ENCODE measurements at regions not wholly inside any gene's neighbourhood (a gene's known extent, or its start where the extent isn't known, plus 50 kb on each side); places are given as distances from the start of the nearest gene placed in this dataset.

DNA sequence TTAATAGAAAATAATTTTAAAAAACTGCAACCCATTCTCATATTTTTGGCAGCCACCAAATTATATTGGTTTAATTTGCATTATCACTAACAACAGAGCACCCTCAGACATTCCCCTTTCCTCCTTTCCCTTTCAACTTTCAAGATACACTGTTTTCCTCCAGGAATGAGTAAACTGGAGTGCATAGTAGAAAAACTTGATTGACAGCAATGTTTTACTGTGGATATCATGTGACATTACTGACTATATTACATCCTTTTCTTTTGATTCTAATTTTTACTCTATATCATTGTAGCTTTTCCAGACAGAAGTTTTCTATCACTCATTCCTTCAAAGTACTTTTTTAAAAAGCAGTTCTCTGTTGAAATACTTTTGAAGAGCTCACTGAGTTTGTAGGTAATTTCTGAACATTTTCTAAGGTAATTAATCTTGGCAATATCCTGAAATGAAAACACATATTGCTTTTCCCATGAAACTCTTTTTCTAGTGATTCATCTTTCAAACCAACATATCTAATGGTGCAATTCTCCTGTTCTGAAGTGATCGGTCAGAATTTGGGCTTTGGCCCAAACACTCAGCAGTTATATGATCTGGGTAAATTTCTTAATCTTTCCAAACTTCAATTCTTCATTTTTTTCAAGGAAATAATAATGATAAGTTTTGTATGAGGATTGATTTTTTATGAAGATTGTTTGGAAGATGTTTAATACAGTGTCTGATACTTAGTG lies 920.4 kb upstream of the EPHA5 start:
- TF ChIP-seq, protein P1, sequence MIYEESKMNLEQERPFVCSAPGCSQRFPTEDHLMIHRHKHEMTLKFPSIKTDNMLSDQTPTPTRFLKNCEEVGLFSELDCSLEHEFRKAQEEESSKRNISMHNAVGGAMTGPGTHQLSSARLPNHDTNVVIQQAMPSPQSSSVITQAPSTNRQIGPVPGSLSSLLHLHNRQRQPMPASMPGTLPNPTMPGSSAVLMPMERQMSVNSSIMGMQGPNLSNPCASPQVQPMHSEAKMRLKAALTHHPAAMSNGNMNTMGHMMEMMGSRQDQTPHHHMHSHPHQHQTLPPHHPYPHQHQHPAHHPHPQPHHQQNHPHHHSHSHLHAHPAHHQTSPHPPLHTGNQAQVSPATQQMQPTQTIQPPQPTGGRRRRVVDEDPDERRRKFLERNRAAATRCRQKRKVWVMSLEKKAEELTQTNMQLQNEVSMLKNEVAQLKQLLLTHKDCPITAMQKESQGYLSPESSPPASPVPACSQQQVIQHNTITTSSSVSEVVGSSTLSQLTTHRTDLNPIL (CRISPR knock-in tag; IDR thresholded peaks at IDR 0.05; ENCODE audit: low read depth): no peak
- TF ChIP-seq, protein P2, sequence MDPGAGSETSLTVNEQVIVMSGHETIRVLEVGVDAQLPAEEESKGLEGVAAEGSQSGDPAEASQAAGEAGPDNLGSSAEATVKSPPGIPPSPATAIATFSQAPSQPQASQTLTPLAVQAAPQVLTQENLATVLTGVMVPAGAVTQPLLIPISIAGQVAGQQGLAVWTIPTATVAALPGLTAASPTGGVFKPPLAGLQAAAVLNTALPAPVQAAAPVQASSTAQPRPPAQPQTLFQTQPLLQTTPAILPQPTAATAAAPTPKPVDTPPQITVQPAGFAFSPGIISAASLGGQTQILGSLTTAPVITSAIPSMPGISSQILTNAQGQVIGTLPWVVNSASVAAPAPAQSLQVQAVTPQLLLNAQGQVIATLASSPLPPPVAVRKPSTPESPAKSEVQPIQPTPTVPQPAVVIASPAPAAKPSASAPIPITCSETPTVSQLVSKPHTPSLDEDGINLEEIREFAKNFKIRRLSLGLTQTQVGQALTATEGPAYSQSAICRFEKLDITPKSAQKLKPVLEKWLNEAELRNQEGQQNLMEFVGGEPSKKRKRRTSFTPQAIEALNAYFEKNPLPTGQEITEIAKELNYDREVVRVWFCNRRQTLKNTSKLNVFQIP (CRISPR knock-in tag; IDR thresholded peaks at IDR 0.05; ENCODE audit: borderline replicate concordance, low read depth): no peak
- TF ChIP-seq RARB (CRISPR knock-in tag; IDR thresholded peaks at IDR 0.05) (no peak), CSDC2 (CRISPR knock-in tag; IDR thresholded peaks at IDR 0.05) (no peak), ZC3H10 (CRISPR knock-in tag; IDR thresholded peaks at IDR 0.05) (no peak), OSR1 (CRISPR knock-in tag; IDR thresholded peaks at IDR 0.05) (no peak), ZNF565 (CRISPR knock-in tag; conservative IDR thresholded peaks at IDR 0.05; ENCODE audit: low read depth) (no peak), ESRRG (CRISPR knock-in tag; IDR thresholded peaks at IDR 0.05) (no peak), ZFP3 (CRISPR knock-in tag; IDR thresholded peaks at IDR 0.05) (no peak), ZNF70 (CRISPR knock-in tag; IDR thresholded peaks at IDR 0.05) (no peak), BACH2 (CRISPR knock-in tag; IDR thresholded peaks at IDR 0.05; ENCODE audit: borderline replicate concordance) (no peak), TOX (CRISPR knock-in tag; IDR thresholded peaks at IDR 0.05; ENCODE audit: borderline replicate concordance) (no peak), ZNF8 (CRISPR knock-in tag; IDR thresholded peaks at IDR 0.05) (no peak), TCF4 (CRISPR knock-in tag; IDR thresholded peaks at IDR 0.05; ENCODE audit: borderline replicate concordance) (no peak), PPARA (CRISPR knock-in tag; IDR thresholded peaks at IDR 0.05; ENCODE audit: borderline replicate concordance) (no peak)
- TF ChIP-seq, protein P3, sequence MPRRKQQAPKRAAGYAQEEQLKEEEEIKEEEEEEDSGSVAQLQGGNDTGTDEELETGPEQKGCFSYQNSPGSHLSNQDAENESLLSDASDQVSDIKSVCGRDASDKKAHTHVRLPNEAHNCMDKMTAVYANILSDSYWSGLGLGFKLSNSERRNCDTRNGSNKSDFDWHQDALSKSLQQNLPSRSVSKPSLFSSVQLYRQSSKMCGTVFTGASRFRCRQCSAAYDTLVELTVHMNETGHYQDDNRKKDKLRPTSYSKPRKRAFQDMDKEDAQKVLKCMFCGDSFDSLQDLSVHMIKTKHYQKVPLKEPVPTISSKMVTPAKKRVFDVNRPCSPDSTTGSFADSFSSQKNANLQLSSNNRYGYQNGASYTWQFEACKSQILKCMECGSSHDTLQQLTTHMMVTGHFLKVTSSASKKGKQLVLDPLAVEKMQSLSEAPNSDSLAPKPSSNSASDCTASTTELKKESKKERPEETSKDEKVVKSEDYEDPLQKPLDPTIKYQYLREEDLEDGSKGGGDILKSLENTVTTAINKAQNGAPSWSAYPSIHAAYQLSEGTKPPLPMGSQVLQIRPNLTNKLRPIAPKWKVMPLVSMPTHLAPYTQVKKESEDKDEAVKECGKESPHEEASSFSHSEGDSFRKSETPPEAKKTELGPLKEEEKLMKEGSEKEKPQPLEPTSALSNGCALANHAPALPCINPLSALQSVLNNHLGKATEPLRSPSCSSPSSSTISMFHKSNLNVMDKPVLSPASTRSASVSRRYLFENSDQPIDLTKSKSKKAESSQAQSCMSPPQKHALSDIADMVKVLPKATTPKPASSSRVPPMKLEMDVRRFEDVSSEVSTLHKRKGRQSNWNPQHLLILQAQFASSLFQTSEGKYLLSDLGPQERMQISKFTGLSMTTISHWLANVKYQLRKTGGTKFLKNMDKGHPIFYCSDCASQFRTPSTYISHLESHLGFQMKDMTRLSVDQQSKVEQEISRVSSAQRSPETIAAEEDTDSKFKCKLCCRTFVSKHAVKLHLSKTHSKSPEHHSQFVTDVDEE (CRISPR knock-in tag; IDR thresholded peaks at IDR 0.05): no peak
- TF ChIP-seq, protein P4, sequence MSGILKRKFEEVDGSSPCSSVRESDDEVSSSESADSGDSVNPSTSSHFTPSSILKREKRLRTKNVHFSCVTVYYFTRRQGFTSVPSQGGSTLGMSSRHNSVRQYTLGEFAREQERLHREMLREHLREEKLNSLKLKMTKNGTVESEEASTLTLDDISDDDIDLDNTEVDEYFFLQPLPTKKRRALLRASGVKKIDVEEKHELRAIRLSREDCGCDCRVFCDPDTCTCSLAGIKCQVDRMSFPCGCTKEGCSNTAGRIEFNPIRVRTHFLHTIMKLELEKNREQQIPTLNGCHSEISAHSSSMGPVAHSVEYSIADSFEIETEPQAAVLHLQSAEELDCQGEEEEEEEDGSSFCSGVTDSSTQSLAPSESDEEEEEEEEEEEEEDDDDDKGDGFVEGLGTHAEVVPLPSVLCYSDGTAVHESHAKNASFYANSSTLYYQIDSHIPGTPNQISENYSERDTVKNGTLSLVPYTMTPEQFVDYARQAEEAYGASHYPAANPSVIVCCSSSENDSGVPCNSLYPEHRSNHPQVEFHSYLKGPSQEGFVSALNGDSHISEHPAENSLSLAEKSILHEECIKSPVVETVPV (CRISPR knock-in tag; IDR thresholded peaks at IDR 0.05): no peak
- TF ChIP-seq, protein P5, sequence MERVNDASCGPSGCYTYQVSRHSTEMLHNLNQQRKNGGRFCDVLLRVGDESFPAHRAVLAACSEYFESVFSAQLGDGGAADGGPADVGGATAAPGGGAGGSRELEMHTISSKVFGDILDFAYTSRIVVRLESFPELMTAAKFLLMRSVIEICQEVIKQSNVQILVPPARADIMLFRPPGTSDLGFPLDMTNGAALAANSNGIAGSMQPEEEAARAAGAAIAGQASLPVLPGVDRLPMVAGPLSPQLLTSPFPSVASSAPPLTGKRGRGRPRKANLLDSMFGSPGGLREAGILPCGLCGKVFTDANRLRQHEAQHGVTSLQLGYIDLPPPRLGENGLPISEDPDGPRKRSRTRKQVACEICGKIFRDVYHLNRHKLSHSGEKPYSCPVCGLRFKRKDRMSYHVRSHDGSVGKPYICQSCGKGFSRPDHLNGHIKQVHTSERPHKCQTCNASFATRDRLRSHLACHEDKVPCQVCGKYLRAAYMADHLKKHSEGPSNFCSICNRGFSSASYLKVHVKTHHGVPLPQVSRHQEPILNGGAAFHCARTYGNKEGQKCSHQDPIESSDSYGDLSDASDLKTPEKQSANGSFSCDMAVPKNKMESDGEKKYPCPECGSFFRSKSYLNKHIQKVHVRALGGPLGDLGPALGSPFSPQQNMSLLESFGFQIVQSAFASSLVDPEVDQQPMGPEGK (CRISPR knock-in tag; IDR thresholded peaks at IDR 0.05; ENCODE audit: borderline replicate concordance): no peak
- ATAC-seq: no peak

DNA sequence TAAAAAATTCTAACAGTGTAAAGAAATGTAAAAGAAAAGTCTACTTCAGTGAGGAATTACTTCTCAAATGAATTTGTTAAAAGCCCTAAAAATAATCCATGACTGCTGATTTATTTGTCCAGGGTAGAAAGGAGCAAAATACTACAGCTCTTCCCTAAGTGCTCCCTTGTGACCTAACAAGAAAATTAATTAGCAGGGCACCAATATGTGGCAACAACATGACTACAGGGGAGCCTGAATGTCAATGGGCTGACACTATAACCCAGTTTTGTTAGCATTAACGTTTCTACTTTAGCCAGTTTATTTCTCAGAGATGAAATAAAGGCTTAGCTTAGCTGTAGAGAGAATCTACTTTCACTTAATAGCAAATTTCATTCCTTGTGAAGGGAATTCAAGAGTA lies 918.9 kb upstream of the EPHA5 start:
- ATAC-seq: no peak
- TF ChIP-seq ZNF70 (CRISPR knock-in tag; IDR thresholded peaks at IDR 0.05): no peak
- TF ChIP-seq, protein P2 (CRISPR knock-in tag; IDR thresholded peaks at IDR 0.05; ENCODE audit: borderline replicate concordance, low read depth): no peak
- TF ChIP-seq, protein P1 (CRISPR knock-in tag; IDR thresholded peaks at IDR 0.05; ENCODE audit: low read depth): no peak
- TF ChIP-seq RARB (CRISPR knock-in tag; IDR thresholded peaks at IDR 0.05): no peak
- TF ChIP-seq, protein P3 (CRISPR knock-in tag; IDR thresholded peaks at IDR 0.05): no peak
- TF ChIP-seq ZNF8 (CRISPR knock-in tag; IDR thresholded peaks at IDR 0.05): no peak
- no peak for TF ChIP-seq TOX (CRISPR knock-in tag; IDR thresholded peaks at IDR 0.05; ENCODE audit: borderline replicate concordance)
- TF ChIP-seq, protein P4 (CRISPR knock-in tag; IDR thresholded peaks at IDR 0.05): no peak
- no peak for TF ChIP-seq TCF4 (CRISPR knock-in tag; IDR thresholded peaks at IDR 0.05; ENCODE audit: borderline replicate concordance)
- no peak for TF ChIP-seq ZFP3 (CRISPR knock-in tag; IDR thresholded peaks at IDR 0.05)
- TF ChIP-seq ZNF565 (CRISPR knock-in tag; conservative IDR thresholded peaks at IDR 0.05; ENCODE audit: low read depth): no peak
- TF ChIP-seq BACH2 (CRISPR knock-in tag; IDR thresholded peaks at IDR 0.05; ENCODE audit: borderline replicate concordance): no peak
